AG09319 (cell line): ENCODE measurements at regions not wholly inside any gene's neighbourhood (a gene's known extent, or its start where the extent isn't known, plus 50 kb on each side); places are given as distances from the start of the nearest gene placed in this dataset.

Experiments used
- DNase-seq: peaks from one replicate; pipeline ENCODE4 v3.0.0-alpha.2; 2010; ENCODE audit warnings: low read depth; ENCODE audit errors: extremely low read depth
- CTCF ChIP-seq: IDR thresholded peaks from 2 replicates; pipeline ENCODE4 v1.5.1; 2011; ENCODE audit warnings: low read depth, mild to moderate bottlenecking, inconsistent platforms, low read length, moderate library complexity

- no peak for TF ChIP-seq CTCF
- no peak for DNase-seq
Observed at GRCh38 chr3:188974856-188975599, 196.7 kb upstream of the TPRG1 start.

GRCh38 chr3:188975600-188976314, 196.0 kb upstream of the TPRG1 start:
- no peak for TF ChIP-seq CTCF
- DNase-seq, result no peak

GRCh38 chr3:188976407-188976806, 195.4 kb upstream of the TPRG1 start:
- TF ChIP-seq CTCF, result no peak
- DNase-seq, result no peak

GRCh38 chr3:188978421-188979171, 193.2 kb upstream of the TPRG1 start:
- TF ChIP-seq CTCF, result no peak
- no peak for DNase-seq

GRCh38 chr3:188979248-188979647, 192.5 kb upstream of the TPRG1 start:
- no peak for TF ChIP-seq CTCF
- no peak for DNase-seq

- no peak for DNase-seq
- TF ChIP-seq CTCF, result no peak
Observed at GRCh38 chr3:188979669-188980310, 192.0 kb upstream of the TPRG1 start.

GRCh38 chr3:188993181-188993580, 178.6 kb upstream of the TPRG1 start:
- no peak for TF ChIP-seq CTCF
- DNase-seq, result no peak
